ENCODE measurements at regions not wholly inside any gene's neighbourhood (a gene's known extent, or its start where the extent isn't known, plus 50 kb on each side); places are given as distances from the start of the nearest gene placed in this dataset.

DNA sequence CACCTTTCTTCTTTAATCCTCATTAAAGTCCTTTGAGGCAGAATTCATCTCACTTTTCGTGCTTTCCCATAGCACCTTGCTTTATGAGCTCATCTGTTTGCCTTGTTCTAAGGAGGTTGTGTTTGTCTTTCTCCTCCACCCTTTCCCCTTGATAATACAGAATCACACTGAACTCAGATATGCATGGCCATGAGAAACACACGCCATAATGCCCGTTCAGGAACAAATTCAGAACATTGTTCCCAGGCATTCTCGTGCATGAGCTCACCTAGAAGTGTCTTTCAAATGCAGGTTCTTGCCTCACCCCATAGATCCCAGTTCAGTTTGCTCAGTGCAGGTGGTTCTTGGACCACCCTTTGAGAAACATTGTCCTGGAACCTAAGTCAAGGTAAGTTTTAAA is 71.1 kb downstream of the TMEM114 start:
- CTCF ChIA-PET = no interaction called here
- H3K36me3 Mint-ChIP-seq = no peaks in the 10 kb centered on the region
- H3K27ac Mint-ChIP-seq = no peak overlapping the region
- H3K4me1 Mint-ChIP-seq = no peaks in the 10 kb centered on the region
- no peak overlapping the region for H3K4me3 Mint-ChIP-seq
- no peaks in the 10 kb centered on the region for H3K9me3 Mint-ChIP-seq
- DNase-seq = no peak
- no peaks in the 10 kb centered on the region for H3K27me3 Mint-ChIP-seq

DNA sequence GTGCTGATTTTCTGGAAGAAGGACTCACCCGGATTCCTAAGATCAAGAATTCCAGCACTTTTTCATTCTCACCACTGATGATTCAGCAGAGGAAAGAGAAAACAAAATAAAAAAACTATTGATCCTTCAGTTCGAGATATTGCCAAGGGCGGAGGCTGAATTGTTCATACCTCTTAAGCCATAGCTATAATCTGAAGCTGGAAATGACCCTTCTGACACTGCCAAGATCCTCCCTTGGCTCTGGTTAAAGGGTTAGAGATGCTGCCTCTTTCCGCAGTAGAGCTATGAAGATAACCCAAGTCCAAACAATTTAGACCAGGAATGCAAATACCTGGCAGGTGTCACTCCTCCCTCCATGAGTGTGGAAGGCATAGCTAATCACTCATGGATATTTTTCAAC is 73.0 kb downstream of the TMEM114 start:
- Mint-ChIP-seq H3K4me1 (no peaks in the 10 kb centered on the region), H3K36me3 (no peaks in the 10 kb centered on the region), H3K9me3 (no peaks in the 10 kb centered on the region), H3K4me3 (no peak overlapping the region), H3K27ac (no peak overlapping the region), H3K27me3 (no peaks in the 10 kb centered on the region)
- no peak for DNase-seq
- CTCF ChIA-PET = no interaction called here

DNA sequence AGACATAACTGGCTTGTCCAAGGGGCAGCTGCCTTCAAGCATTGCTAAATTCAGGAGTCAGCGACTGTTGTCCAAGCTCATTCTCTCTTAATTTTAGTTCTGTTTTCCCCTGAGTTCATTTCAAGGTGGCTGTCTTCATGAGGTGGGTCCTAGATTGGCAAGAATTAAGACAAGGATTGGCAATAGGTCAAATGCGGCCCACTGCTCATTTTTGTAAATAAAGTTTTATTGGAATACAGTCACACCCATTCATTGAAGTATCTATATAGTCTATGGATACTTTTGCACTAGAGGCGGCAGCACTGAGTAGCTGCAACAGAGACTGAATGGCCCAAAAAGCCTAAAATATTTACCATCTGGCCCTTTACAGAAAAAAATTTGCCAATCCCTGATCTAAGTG is 73.8 kb downstream of the TMEM114 start:
- Mint-ChIP-seq H3K27ac (no peak overlapping the region), H3K9me3 (no peaks in the 10 kb centered on the region), H3K4me3 (no peak overlapping the region), H3K4me1 (no peaks in the 10 kb centered on the region), H3K27me3 (no peaks in the 10 kb centered on the region), H3K36me3 (no peaks in the 10 kb centered on the region)
- no peak for DNase-seq
- CTCF ChIA-PET = no interaction called here

DNA sequence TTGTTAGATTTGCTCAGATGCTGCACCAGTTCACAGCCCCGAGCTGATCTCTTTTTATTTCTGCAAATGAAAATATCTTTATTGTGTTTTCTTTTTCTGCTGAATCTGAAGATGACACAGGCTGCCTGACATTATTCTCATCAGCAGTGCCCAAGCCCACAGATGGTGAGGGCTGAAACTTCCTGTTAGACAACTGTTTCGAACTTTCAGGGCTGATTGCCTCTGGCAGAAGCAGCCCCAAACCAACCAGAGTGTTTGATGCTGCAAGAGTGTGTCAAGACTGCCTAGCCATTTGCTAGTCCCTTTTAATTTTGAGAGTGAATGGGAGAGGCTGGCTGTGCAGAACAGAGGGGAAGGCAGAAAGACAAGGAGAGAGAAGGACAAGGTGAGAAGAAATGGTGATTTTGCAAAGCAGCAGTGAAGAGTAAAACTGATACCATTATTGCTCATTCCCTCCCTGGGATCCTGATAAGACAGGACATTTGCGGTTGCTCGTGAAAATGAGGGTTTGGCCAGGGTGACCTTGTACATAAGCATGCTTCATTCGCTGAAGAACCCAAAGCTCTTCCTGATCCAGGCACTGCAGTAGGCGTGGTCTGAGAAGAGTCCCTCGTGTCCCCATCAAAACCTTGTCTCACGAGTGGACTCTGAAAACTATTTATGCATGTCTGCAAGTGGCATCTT is 77.2 kb downstream of the TMEM114 start:
- Mint-ChIP-seq H3K4me1 (no peaks in the 10 kb centered on the region), H3K9me3 (no peaks in the 10 kb centered on the region), H3K27me3 (no peaks in the 10 kb centered on the region), H3K27ac (no peak overlapping the region), H3K4me3 (no peak overlapping the region), H3K36me3 (no peaks in the 10 kb centered on the region)
- CTCF ChIA-PET = no interaction called here
- no peak for DNase-seq

DNA sequence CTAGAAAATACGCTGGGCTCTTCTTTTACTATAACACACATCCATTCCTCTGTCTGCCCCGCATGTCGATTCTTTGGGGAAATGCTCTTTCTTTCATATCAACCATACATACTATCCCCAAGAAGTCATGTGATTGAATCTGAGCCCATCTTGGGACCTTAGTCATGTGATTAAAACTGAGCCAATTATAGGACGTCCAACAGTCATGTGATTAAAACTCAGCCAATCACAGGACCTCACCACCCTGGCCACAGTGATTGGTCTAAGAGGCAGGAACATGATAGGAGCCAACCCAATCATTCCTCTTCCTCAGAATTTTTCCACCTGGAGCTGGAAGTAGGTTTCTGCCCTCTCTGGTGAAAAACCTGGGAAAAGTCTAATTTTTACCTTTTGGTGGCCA is 78.8 kb downstream of the TMEM114 start:
- no peaks in the 10 kb centered on the region for H3K27me3 Mint-ChIP-seq
- DNase-seq = no peak
- no peaks in the 10 kb centered on the region for H3K36me3 Mint-ChIP-seq
- CTCF ChIA-PET = interaction anchor here (0.7 kb wide), 1 partner anchor 19 kb away, joined by 6 read pairs; no protein-coding TSS in a partner anchor
- no peak overlapping the region for H3K4me3 Mint-ChIP-seq
- no peak overlapping the region for H3K27ac Mint-ChIP-seq
- H3K4me1 Mint-ChIP-seq = no peaks in the 10 kb centered on the region
- H3K9me3 Mint-ChIP-seq = no peaks in the 10 kb centered on the region

DNA sequence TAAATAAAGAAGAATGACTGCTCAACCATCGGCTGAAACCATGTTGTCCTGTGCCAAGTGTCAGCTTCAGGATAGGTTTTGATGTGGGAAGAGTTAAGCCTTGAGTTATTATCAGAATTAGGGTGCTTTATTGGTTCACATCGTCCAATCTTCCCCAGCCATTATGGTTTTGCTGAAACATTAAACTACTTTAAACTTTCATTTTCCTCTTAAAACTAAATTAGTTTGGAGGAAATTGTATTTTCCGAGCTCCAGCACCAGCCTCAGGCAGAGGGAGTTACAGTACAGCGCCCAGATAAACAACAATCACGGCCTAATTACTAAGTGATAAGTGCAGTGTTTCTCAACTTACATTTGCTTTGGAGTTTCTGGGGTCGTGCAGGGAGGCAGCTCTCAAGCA is 80.2 kb downstream of the TMEM114 start:
- no peak for DNase-seq
- CTCF ChIA-PET = no interaction called here
- H3K9me3 Mint-ChIP-seq = no peaks in the 10 kb centered on the region
- no peaks in the 10 kb centered on the region for H3K4me1 Mint-ChIP-seq
- H3K36me3 Mint-ChIP-seq = no peaks in the 10 kb centered on the region
- H3K27me3 Mint-ChIP-seq = no peaks in the 10 kb centered on the region
- H3K27ac Mint-ChIP-seq = no peak overlapping the region
- H3K4me3 Mint-ChIP-seq = no peak overlapping the region

DNA sequence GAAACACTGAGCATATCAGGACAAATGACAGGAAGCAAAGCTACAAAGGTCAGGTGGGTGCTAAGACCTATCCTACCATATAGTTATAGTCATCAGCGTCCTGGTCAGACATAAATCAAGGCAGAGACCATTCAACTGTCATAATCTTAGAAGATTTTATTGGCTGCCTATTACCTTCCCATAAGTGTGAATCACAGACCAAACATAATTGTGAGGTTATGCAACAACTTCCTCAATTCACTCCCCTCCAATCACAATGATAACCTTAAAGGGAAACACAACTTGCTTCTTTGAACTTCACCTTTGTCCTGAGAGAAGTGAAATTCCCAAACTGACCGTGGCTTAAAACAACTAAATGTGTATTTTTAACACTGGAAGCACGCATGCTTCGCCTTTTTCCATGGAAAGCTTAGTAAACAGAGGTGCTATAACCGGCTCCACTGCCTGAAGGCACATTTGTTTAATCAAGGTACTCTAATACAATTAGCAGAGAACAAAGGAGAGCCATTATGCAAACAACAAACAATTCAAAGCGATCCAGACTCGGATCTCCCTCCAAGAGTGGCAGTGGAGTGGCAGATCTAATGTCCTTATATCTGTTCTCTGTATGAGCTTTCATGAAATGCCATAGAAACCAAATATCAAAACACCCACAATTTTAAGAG is 84.9 kb downstream of the TMEM114 start:
- no peaks in the 10 kb centered on the region for H3K27me3 Mint-ChIP-seq
- H3K4me1 Mint-ChIP-seq = no peaks in the 10 kb centered on the region
- H3K36me3 Mint-ChIP-seq = no peaks in the 10 kb centered on the region
- no peaks in the 10 kb centered on the region for H3K9me3 Mint-ChIP-seq
- H3K27ac Mint-ChIP-seq = no peak overlapping the region
- CTCF ChIA-PET = no interaction called here
- no peak overlapping the region for H3K4me3 Mint-ChIP-seq
- DNase-seq = no peak

DNA sequence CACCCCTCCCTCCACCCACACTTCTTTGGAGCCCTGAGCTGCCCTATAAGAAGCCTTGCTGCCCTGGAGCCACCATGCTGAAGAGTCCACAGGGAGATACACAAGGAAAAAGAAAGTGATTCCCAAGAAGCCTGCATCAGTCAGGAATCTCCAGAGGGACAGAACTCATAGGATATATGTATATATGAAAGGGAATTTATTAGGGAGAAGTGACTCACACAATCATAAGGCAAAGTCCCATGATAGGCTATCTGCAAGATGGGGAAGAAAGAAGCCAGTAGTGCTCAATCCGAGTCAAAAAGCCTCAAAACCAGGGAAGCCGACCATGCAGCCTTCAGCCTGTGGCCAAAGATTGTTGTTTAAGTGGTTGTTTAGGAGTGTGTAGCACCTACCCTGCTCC is 87.9 kb downstream of the TMEM114 start:
- CTCF ChIA-PET = no interaction called here
- Mint-ChIP-seq H3K27me3 (no peaks in the 10 kb centered on the region), H3K4me3 (no peak overlapping the region), H3K4me1 (no peaks in the 10 kb centered on the region), H3K9me3 (no peaks in the 10 kb centered on the region), H3K36me3 (no peaks in the 10 kb centered on the region), H3K27ac (no peak overlapping the region)
- no peak for DNase-seq

DNA sequence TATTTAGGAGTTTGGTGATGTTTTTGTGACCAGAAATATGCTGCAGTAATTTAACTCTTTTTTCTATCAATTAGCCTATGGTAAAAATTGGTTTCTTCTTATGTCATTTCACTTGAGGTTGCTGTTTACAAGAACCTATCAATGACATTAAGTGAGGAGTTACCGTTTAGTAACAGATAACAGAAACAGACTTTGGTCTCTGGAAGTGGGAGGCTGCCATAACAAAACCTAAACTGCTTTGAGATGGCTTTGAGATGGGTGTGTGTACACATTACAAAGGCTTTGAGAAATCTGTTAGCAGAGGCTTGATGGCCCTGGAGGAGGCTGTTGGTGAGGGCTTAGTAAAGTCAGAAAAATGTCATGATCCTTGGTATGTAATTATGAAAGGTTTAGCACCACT is 90.0 kb downstream of the TMEM114 start:
- Mint-ChIP-seq H3K9me3 (no peaks in the 10 kb centered on the region), H3K4me1 (no peaks in the 10 kb centered on the region), H3K4me3 (no peak overlapping the region), H3K36me3 (no peaks in the 10 kb centered on the region), H3K27ac (no peak overlapping the region), H3K27me3 (no peaks in the 10 kb centered on the region)
- CTCF ChIA-PET = no interaction called here
- DNase-seq = no peak

DNA sequence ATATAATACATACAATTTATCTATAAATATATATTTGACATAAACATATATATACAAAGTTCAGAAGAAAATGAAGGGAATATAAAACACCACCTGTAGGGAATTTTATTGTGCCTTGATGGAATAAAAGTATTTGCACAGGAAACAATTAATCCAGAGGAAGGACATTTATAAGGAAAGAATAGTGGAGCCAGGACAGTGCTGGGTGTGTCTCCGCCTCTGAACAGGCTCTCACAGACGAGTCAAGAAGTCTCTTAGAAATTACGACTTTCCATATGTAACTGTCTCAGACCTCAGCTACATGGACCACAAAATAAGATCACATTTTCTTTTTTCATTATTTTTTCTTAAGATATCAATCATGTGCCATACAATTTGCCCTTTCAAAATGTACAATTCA is 93.9 kb downstream of the TMEM114 start:
- Mint-ChIP-seq H3K4me3 (no peak overlapping the region), H3K4me1 (no peaks in the 10 kb centered on the region), H3K27me3 (no peaks in the 10 kb centered on the region), H3K27ac (no peak overlapping the region), H3K9me3 (no peaks in the 10 kb centered on the region), H3K36me3 (no peaks in the 10 kb centered on the region)
- DNase-seq = no peak
- CTCF ChIA-PET = no interaction called here

DNA sequence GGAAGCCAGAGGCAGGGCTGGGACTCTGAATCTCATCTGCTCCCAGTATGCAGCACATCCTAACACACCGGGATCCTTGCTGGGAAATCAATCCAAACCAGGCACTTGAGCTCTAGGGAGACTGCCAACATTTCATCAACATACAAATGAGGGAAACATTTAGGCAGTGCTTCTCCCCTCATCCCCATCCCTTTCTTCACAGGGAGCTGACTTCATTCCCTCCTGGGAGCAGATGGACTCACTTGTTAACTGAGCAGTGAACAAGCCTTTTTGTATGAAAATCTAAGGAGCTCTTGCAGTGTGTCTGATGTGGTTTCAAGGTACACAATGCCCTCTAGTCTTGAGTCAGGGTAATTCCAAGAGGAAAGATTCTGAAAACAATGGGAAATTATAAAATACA is 96.3 kb downstream of the TMEM114 start:
- Mint-ChIP-seq H3K27ac (no peak overlapping the region), H3K9me3 (no peaks in the 10 kb centered on the region), H3K4me3 (no peak overlapping the region), H3K36me3 (no peaks in the 10 kb centered on the region), H3K27me3 (no peaks in the 10 kb centered on the region), H3K4me1 (no peaks in the 10 kb centered on the region)
- CTCF ChIA-PET = no interaction called here
- DNase-seq = no peak

DNA sequence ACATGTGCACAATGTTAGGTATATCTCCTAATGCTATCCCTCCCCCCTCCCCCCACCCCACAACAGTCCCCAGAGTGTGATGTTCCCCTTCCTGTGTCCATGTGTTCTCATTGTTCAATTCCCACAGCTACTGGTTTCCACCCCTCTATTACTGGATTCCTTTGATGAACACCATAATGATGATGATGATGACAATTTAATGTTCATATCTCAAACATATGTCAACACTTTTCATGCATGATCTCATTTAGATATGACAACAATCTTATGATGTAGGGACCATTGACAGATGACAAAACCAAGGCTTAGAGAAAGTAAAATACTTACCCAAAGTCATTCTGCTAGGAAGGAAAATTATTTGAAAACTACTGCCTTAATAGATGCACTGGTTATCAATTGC is 97.6 kb downstream of the TMEM114 start:
- CTCF ChIA-PET = no interaction called here
- H3K9me3 Mint-ChIP-seq = no peaks in the 10 kb centered on the region

DNA sequence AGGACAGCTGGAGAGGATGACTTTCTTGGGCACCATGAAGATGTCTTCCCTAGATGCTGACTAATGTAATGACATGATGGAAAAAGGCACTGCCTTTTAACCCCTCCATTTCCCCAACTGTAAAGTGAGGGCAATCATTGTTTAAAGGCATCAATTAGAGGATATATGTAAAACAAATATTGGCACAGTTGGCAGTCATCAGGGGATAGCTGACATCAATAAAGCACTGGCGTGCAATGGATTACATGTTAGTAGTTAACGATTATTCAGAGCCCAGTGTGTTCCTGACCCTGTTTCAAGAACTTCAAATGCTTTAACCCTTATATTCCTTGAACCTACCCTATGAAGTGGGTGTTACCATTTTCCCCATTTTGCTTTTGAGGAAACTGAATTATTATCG is 100.7 kb downstream of the TMEM114 start:
- Mint-ChIP-seq H3K9me3 (peaks cover 1% of the 10 kb centered on the region), H3K36me3 (no peaks in the 10 kb centered on the region), H3K4me1 (no peaks in the 10 kb centered on the region), H3K27ac (no peak overlapping the region), H3K27me3 (no peaks in the 10 kb centered on the region), H3K4me3 (no peak overlapping the region)
- CTCF ChIA-PET = no interaction called here
- DNase-seq = no peak

More for the DNA sequence above, 97.6 kb downstream of the TMEM114 start:
- Mint-ChIP-seq H3K36me3 (no peaks in the 10 kb centered on the region), H3K4me1 (no peaks in the 10 kb centered on the region), H3K4me3 (no peak overlapping the region), H3K27ac (no peak overlapping the region), H3K27me3 (no peaks in the 10 kb centered on the region)
- DNase-seq = no peak

DNA sequence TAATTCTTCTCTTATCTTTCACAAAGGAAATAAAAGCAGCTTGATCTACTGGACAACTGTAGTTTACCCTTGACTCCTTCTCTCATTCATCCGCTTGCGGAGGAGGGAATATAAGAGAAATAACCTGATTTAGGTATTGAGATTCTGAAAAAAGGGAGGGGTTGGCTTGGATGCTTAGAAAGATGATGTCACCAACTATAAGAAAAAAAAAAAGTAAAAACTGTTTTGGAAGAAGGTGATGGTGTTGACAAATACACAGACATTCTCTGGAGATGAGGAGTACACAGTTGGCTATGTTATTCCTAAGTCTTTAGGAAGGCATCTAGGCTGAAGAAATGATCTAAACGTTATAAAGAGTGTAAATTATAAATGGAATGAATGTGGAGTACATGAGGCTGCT is 103.3 kb downstream of the TMEM114 start:
- no peak for DNase-seq
- Mint-ChIP-seq H3K4me3 (no peak overlapping the region), H3K4me1 (no peaks in the 10 kb centered on the region), H3K36me3 (no peaks in the 10 kb centered on the region), H3K27me3 (no peaks in the 10 kb centered on the region), H3K27ac (no peak overlapping the region), H3K9me3 (peaks cover 1% of the 10 kb centered on the region)
- CTCF ChIA-PET = no interaction called here

DNA sequence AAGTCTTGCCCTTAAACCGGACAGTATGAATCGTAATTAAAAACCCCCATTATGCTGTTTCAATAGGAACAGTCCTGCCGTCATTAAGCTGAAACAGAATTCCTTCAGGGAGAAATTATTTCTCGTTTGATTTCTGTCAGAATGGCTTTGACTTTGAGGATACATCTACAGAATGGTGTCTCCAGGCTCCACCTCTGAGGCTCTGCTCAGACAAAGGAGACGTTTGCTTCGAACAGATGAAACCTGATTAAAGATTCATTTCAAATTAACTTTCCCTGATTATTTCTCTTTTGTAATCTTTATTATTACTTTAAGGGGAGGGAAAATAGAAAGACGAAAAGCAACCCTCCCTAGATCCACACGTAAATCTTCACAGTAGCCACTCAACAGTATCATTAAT is 106.9 kb downstream of the TMEM114 start:
- no peak for DNase-seq
- Mint-ChIP-seq H3K9me3 (peaks cover 1% of the 10 kb centered on the region), H3K27ac (no peak overlapping the region), H3K36me3 (no peaks in the 10 kb centered on the region), H3K4me1 (no peaks in the 10 kb centered on the region), H3K27me3 (no peaks in the 10 kb centered on the region), H3K4me3 (no peak overlapping the region)
- CTCF ChIA-PET = no interaction called here

DNA sequence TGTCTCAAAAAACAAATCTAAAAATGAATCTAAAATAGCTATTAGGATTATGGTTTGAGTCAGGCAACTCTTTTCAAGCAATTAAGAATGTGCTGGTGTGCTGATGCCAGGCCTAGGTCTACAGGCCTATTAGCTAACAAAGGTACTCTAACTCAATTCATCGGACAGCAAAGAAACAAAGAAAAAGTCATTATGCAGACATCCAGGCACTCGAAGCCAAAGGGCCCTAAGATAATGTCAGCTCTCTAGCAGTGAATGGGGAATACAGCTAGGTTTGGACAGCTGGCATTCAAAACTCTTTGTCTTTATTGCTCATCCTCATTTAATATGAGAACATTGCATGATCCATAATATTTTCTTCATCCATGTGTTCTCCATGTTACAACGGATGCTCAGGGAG is 108.5 kb downstream of the TMEM114 start:
- CTCF ChIA-PET = no interaction called here
- DNase-seq = no peak
- no peaks in the 10 kb centered on the region for H3K4me1 Mint-ChIP-seq
- no peaks in the 10 kb centered on the region for H3K27me3 Mint-ChIP-seq
- no peak overlapping the region for H3K4me3 Mint-ChIP-seq
- no peak overlapping the region for H3K27ac Mint-ChIP-seq
- no peaks in the 10 kb centered on the region for H3K36me3 Mint-ChIP-seq
- H3K9me3 Mint-ChIP-seq = peaks cover 1% of the 10 kb centered on the region

Measured in activated naive CD4-positive, alpha-beta T cell treated with anti-CD3 and anti-CD28 coated beads, Interleukin-2, amount 10 ng/mL, durations not matched to agents 7 days and 5 days (primary cell).